OCI-LY3 (cell line): ENCODE measurements at regions not wholly inside any gene's neighbourhood (a gene's known extent, or its start where the extent isn't known, plus 50 kb on each side); places are given as distances from the start of the nearest gene placed in this dataset.
"Not testable (repeated sequence)": the region's sequence is repeated elsewhere in the genome, so short reads cannot be mapped to it uniquely, and the experiment has no call there.

Experiments used
- H2AFZ ChIP-seq: fragments of 200-600, 300-600 bp; shearing (Covaris generic); 2 replicates; pipeline ENCODE4 v1.6.0; 2014; ENCODE audit warnings: antibody characterized with exemption, low read depth, low read length
- H3K27ac ChIP-seq: fragments of 200-600, 300-600 bp; sonication (generic); 2 replicates; pipeline ENCODE4 v1.5.1; 2014; ENCODE audit warnings: mild to moderate bottlenecking, low read length, moderate library complexity, mixed read lengths
- H3K27me3 ChIP-seq: fragments of 200-600, 300-600 bp; sonication (generic); 2 replicates; pipeline ENCODE4 v1.6.1; 2014; ENCODE audit warnings: low read depth, low read length, mixed read lengths
- H3K36me3 ChIP-seq: fragments of 200-600, 300-600 bp; sonication (generic); replicated peaks from 2 replicates; pipeline ENCODE3; 2014; ENCODE audit warnings: low read depth, low read length, mixed read lengths
- H3K4me1 ChIP-seq: fragments of 300-600, 200-600 bp; sonication (generic); 2 replicates; pipeline ENCODE4 v1.6.1; 2014; ENCODE audit warnings: low read length, mixed read lengths
- H3K4me2 ChIP-seq: fragments of 200-600, 300-600 bp; sonication (generic); 2 replicates; pipeline ENCODE4 v1.6.1; 2014; ENCODE audit warnings: low read length, mixed read lengths
- H3K4me3 ChIP-seq: fragments of 300-600, 200-600 bp; sonication (generic); 2 replicates; pipeline ENCODE4 v1.5.1; 2014; ENCODE audit warnings: antibody characterized with exemption, mild to moderate bottlenecking, low read length, moderate library complexity
- H3K79me2 ChIP-seq: fragments of 300-600, 200-600 bp; shearing (Covaris generic); 2 replicates; pipeline ENCODE4 v1.6.1; 2014; ENCODE audit warnings: mild to moderate bottlenecking, low read length, mixed read lengths
- H3K9ac ChIP-seq: fragments of 300-600, 200-600 bp; shearing (Covaris generic); 2 replicates; pipeline ENCODE4 v1.6.0; 2014; ENCODE audit warnings: mild to moderate bottlenecking, low read length, moderate library complexity
- H3K9me3 ChIP-seq: fragments of 200-600, 300-600 bp; shearing (Covaris generic); 2 replicates; pipeline ENCODE4 v1.6.1; 2014; ENCODE audit warnings: low read length, mixed read lengths; ENCODE audit not compliant: insufficient read depth
- H4K20me1 ChIP-seq: fragments of 200-600, 300-600 bp; sonication (generic); 2 replicates; pipeline ENCODE4 v1.6.1; 2016; ENCODE audit warnings: low read length, mixed read lengths; ENCODE audit not compliant: insufficient read depth
- CTCF ChIP-seq: fragments of 200-600, 300-600 bp; sonication (generic); IDR thresholded peaks from 2 replicates; pipeline ENCODE4 v1.5.1; 2014; ENCODE audit warnings: antibody characterized with exemption, low read length, low read depth
- EZH2phosphoT487 ChIP-seq: fragments of 200-600 bp; shearing (Covaris generic); IDR thresholded peaks from 2 replicates; pipeline ENCODE4 v1.6.1; 2018; ENCODE audit warnings: antibody characterized with exemption, mixed run types, low read depth

DNA sequence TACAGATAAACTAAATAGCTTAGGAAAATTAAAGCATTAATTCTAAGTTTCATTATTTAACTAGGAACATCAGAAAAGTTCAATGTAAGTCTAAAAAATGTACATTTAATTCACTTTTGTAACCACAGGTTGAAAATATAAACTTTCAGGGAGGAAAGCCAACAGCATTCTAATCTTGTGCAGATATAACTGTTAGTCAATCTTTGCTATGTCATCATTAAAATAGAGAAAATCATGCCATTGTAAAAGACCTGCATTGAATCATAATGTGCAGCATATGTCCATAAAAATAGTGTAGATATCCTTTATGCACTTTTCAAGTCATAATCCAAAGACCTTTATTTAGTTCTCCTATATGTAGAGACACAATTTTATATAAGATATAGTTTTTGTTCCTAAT is 207.3 kb downstream of the ALG10B start:
- TF ChIP-seq CTCF (no peak), EZH2phosphoT487 (no peak)
- H3K27me3 ChIP-seq = no peaks in the 10 kb centered on the region
- H3K4me2 ChIP-seq = no peak overlapping the region
- H3K27ac ChIP-seq = no peak overlapping the region
- no peak overlapping the region for H3K9ac ChIP-seq
- no peaks in the 10 kb centered on the region for H3K79me2 ChIP-seq
- H3K4me1 ChIP-seq = no peaks in the 10 kb centered on the region
- H2AFZ ChIP-seq = no peak overlapping the region
- no peaks in the 10 kb centered on the region for H4K20me1 ChIP-seq
- no peak overlapping the region for H3K4me3 ChIP-seq
- H3K9me3 ChIP-seq = no peaks in the 10 kb centered on the region
- H3K36me3 ChIP-seq = no peaks in the 10 kb centered on the region

GRCh38 chr12:38527631-38528030 is 211.1 kb downstream of the ALG10B start:
- no peak overlapping the region for H3K9ac ChIP-seq
- no peaks in the 10 kb centered on the region for H4K20me1 ChIP-seq
- H3K4me3 ChIP-seq = no peak overlapping the region
- H3K27ac ChIP-seq = no peak overlapping the region
- no peak for TF ChIP-seq CTCF
- TF ChIP-seq EZH2phosphoT487 = no peak
- no peaks in the 10 kb centered on the region for H3K36me3 ChIP-seq
- H3K79me2 ChIP-seq = no peaks in the 10 kb centered on the region
- no peak overlapping the region for H3K4me2 ChIP-seq
- H3K4me1 ChIP-seq = no peaks in the 10 kb centered on the region
- H3K9me3 ChIP-seq = no peaks in the 10 kb centered on the region
- no peak overlapping the region for H2AFZ ChIP-seq
- no peaks in the 10 kb centered on the region for H3K27me3 ChIP-seq

- H2AFZ ChIP-seq = no peak overlapping the region
- no peak overlapping the region for H3K9ac ChIP-seq
- TF ChIP-seq EZH2phosphoT487 = no peak
- no peak for TF ChIP-seq CTCF
- no peaks in the 10 kb centered on the region for H3K79me2 ChIP-seq
- H3K36me3 ChIP-seq = no peaks in the 10 kb centered on the region
- no peaks in the 10 kb centered on the region for H3K27me3 ChIP-seq
- no peaks in the 10 kb centered on the region for H3K9me3 ChIP-seq
- no peak overlapping the region for H3K4me2 ChIP-seq
- no peak overlapping the region for H3K27ac ChIP-seq
- no peaks in the 10 kb centered on the region for H4K20me1 ChIP-seq
- H3K4me1 ChIP-seq = no peaks in the 10 kb centered on the region
- no peak overlapping the region for H3K4me3 ChIP-seq
Measured at GRCh38 chr12:38528527-38528926, 212.0 kb downstream of the ALG10B start.

DNA sequence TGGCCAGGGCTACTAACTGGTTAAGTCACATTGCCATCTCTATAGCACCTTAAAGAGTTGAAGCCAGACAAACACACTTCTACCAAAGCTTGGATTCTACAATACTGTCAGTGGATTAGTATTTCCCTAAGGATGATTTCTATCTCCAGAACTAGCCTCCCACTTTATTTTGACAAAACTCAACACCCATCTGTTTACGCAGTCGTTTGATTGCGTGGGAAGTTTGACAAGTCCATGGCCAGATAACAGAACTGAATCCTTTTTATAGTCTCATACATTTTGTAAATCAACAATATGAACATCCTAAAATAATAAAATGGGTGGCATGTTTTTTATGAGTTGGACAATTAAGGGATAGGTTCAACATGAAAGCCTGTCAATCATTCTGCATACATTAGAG is 212.7 kb downstream of the ALG10B start:
- not testable (repeated sequence) for H3K4me3 ChIP-seq, H3K9me3 ChIP-seq, H3K27me3 ChIP-seq, H3K4me1 ChIP-seq, H3K36me3 ChIP-seq, H4K20me1 ChIP-seq, H2AFZ ChIP-seq, H3K9ac ChIP-seq, H3K79me2 ChIP-seq, H3K27ac ChIP-seq, H3K4me2 ChIP-seq

GRCh38 chr12:38538319-38538718 is 221.7 kb downstream of the ALG10B start:
- no peak for TF ChIP-seq CTCF
- no peak for TF ChIP-seq EZH2phosphoT487
- Histone ChIP-seq H3K27ac (no peak overlapping the region), H4K20me1 (no peaks in the 10 kb centered on the region), H3K9ac (no peak overlapping the region), H3K4me3 (no peak overlapping the region), H3K79me2 (no peaks in the 10 kb centered on the region), H3K4me2 (no peak overlapping the region), H3K9me3 (no peaks in the 10 kb centered on the region), H3K4me1 (no peaks in the 10 kb centered on the region), H3K36me3 (no peaks in the 10 kb centered on the region), H2AFZ (no peak overlapping the region), H3K27me3 (no peaks in the 10 kb centered on the region)
